LNCaP clone FGC (cell line): ENCODE measurements at regions not wholly inside any gene's neighbourhood (a gene's known extent, or its start where the extent isn't known, plus 50 kb on each side); places are given as distances from the start of the nearest gene placed in this dataset.

Source experiments
- DNase-seq: peaks from one replicate; pipeline ENCODE4 v3.0.0-alpha.2; 2011; ENCODE audit warnings: low read depth
- H3K4me3 ChIP-seq: 2 replicates; pipeline ENCODE4 v1.5.1; 2011; ENCODE audit warnings: mild to moderate bottlenecking, low read depth, low read length, control low read depth
- TF ChIP-seq, protein P1 (sequence below): IDR thresholded peaks from 2 replicates; pipeline ENCODE4 v1.5.1; 2012; ENCODE audit warnings: mild to moderate bottlenecking; ENCODE audit not compliant: control insufficient read depth, insufficient read depth; ENCODE audit errors: extremely low read depth

DNA sequence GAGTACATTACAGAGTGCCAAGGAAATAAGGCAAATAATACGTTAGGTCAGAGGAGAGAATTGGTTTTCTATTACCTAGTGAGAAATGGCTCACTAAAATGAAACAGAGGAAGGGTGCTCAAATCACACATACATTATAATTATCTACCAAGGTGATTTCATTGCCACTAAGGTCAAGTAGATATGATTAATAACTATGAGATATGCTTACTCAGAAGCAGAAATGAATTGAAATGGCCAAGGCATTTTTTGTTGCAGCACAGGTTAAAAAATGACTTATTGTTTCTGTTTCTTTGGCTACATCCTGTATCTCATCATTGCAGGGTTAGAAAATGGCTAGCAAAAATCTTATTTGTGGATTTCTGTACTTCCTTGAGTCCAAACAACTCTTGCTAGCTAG, 154.5 kb upstream of the GORAB start:
- TF ChIP-seq, protein P1, sequence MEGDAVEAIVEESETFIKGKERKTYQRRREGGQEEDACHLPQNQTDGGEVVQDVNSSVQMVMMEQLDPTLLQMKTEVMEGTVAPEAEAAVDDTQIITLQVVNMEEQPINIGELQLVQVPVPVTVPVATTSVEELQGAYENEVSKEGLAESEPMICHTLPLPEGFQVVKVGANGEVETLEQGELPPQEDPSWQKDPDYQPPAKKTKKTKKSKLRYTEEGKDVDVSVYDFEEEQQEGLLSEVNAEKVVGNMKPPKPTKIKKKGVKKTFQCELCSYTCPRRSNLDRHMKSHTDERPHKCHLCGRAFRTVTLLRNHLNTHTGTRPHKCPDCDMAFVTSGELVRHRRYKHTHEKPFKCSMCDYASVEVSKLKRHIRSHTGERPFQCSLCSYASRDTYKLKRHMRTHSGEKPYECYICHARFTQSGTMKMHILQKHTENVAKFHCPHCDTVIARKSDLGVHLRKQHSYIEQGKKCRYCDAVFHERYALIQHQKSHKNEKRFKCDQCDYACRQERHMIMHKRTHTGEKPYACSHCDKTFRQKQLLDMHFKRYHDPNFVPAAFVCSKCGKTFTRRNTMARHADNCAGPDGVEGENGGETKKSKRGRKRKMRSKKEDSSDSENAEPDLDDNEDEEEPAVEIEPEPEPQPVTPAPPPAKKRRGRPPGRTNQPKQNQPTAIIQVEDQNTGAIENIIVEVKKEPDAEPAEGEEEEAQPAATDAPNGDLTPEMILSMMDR = no peak
- no peak for DNase-seq
- H3K4me3 ChIP-seq = no peak overlapping the region

DNA sequence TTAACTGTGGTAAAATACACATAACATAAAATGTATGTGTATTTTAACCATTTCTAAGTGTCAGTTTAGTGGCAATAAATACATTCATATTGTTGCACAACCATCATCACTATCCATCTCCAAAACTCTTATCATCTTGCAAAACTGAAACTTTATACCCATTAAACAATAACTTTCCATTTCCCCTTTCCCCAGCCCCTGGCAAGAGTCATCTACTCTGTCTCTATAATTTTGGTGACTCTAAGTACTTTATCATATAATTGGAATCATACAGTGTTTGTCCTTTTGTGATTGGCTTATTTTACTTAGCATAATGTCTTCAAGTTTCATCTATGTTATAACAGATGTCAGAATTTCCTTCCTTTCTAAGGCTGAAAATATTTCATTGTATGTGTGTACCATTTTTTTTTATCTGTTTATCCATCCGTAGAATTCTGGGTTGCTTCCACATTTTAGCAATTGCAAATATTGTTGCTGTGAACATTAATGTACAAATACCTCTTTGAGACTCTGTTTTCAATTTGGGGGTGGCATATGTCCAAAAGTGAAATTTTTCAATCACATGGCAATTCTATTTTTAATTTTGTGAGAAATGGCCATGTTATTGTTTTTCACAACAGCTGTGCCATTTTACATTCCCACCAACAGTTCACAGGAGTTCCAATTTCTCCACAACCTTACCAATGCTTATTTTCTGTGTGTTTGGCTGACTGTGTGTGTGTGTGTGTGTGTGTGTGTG, 153.9 kb upstream of the GORAB start:
- TF ChIP-seq, protein P1 = no peak
- H3K4me3 ChIP-seq = no peak overlapping the region
- no peak for DNase-seq

DNA sequence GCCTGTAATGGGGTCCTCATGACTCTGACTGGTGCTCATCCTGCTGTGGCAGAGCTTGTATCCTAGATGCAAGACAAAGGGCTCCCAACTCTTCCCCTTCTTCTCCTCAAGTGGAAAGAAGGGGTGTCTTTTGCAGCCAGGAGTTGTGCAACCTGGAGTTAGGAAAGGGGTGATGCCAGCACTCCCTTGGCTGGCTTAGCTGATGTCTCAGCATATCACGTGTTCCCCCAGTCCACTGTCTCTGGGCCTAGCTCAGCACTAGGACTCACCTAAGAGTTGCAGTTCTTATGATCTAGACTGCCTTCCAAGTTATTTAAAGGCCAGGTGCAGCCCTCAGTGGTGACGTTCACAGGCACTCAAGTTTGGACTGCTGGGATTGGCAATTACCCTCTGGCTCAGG, 146.2 kb upstream of the GORAB start:
- no peak overlapping the region for H3K4me3 ChIP-seq
- TF ChIP-seq, protein P1 = no peak
- DNase-seq = no peak

DNA sequence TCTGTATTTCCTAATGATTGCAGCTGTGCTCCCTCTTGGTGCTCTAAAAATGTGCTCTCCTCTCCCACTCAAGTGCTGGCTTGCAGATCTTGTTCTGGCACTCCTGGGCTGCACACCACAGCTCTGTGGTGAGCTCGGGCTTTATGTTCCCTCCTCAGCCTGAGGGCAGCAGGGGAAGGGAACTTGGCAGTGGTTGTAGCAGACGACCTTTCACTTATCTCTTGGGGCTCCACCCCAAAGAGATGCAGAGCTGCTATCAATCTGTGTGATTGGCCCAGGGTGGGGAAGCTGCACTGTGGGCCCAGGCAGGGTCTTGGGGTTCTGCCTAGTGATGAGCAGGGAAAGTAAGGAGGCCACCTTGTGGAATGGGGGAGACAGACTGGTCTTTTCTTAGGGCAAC, 143.5 kb upstream of the GORAB start:
- H3K4me3 ChIP-seq = no peak overlapping the region
- no peak for DNase-seq
- TF ChIP-seq, protein P1 = no peak

DNA sequence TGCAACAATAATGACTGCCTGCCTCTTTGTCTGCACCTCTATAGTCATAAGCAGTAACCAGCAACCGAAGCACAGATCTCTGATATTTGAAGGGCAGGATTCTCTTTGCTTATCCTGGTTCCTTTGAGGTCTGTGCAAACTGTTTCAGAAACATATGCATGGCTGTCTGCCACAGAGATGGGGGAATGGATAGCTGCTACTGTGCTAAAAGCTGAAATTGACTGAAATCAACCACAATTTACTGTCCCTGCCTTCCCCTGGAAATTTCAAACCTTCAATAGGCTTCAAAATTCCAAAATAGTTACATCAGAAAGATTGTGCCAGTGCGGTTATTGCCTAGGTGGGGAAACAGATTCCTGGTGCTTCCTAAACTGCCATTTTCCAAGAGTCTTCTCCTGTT, 136.8 kb upstream of the GORAB start:
- DNase-seq = no peak
- TF ChIP-seq, protein P1 = no peak

DNA sequence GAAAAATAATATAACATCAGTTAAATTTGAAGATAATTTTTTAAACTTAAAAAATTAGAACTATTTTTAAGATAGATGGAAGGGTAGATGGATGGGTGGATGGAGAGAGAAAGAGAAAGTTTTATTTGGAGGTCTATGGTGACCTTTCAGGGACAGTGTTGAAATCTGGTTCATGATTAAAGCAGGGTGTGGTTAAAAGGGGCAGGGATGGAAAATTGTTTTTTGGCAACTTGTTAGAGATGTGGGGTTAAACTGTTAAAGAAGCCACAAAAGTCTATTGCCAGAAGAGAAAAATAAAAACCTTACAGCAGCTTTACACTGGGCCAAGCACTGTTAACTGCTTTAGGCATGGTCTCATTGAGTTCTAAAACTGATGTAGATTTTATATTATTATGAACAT, 134.9 kb upstream of the GORAB start:
- no peak overlapping the region for H3K4me3 ChIP-seq
- TF ChIP-seq, protein P1 = no peak
- DNase-seq = no peak

More for the DNA sequence above, 136.8 kb upstream of the GORAB start:
- H3K4me3 ChIP-seq = no peak overlapping the region

DNA sequence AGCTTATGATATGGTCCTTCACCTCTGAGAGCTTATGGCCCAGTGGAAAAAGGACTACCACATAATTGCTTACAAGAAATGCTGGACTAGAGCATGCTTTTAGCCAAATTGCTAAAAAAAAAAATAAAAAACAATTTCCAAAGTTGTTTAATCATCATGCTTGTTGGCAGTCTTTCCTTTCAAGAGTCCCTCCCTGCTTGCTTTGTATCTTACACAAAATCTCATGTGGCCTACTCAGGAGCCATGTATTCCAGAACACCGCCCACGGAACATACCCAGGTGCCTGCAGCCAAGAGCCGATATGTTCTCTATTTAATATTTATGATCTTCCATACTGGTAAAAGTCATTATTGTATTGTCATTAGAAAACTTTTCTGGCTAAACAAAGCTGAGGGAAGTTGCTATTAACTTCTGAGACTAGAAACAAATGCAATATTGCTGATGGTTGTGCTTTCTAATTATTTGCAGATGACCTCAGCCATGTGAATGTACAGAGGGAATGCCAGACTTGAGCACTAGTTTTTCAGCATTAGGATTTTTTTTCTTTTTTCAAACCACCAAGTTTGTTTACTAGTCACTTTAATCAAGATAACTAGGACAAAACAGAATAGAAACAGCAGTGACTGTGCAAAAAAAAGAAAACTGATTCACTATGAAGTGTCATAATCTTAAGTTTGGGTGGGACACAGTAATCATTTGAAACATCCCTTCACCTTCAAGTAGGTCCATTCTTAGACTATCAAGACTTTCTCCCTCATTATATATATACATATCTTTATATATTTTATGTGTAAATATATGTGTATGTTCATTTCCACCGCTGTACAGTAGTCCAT, 129.3 kb upstream of the GORAB start:
- DNase-seq = no peak
- TF ChIP-seq, protein P1 = no peak
- H3K4me3 ChIP-seq = no peak overlapping the region
